Neutrophil (primary cell): ENCODE measurements at regions not wholly inside any gene's neighbourhood (a gene's known extent, or its start where the extent isn't known, plus 50 kb on each side); places are given as distances from the start of the nearest gene placed in this dataset.
"Not testable (repeated sequence)": the region's sequence is repeated elsewhere in the genome, so short reads cannot be mapped to it uniquely, and the experiment has no call there.

Experiments
- H3K27ac ChIP-seq: fragments of 200-600 bp; sonication (generic); 2 replicates; pipeline ENCODE4 v1.5.1; 2016; ENCODE audit warnings: mild to moderate bottlenecking, moderate library complexity
- H3K27me3 ChIP-seq: fragments of 200-600 bp; sonication (generic); 2 replicates; pipeline ENCODE4 v1.6.0; 2016; ENCODE audit warnings: mild to moderate bottlenecking
- H3K36me3 ChIP-seq: fragments of 200-600 bp; sonication (generic); 2 replicates; pipeline ENCODE4 v1.5.1; 2017
- H3K4me1 ChIP-seq, 2 experiments: fragments of 200-600 bp in 1 of 2; sonication (generic) in 1 of 2; 1 replicate in 1 of 2; 2 replicates in 1 of 2; pipeline versions ENCODE4 v1.5.1 to v1.6.1; 2013 to 2016; ENCODE audit warnings: low read depth in 1 of 2, low read length in 1 of 2, mild to moderate bottlenecking in 1 of 2, moderate library complexity in 1 of 2; ENCODE audit not compliant: control insufficient read depth in 1 of 2, insufficient read depth in 1 of 2
- H3K4me3 ChIP-seq, 2 experiments: fragments of 200-600 bp in 1 of 2; sonication (generic) in 1 of 2; 1 replicate in 1 of 2; 2 replicates in 1 of 2; pipeline ENCODE4 v1.5.1; 2013 to 2016; ENCODE audit warnings: low read depth in 1 of 2, low read length in 1 of 2, mild to moderate bottlenecking in 1 of 2, moderate library complexity in 1 of 2
- H3K9me3 ChIP-seq: fragments of 200-600 bp; sonication (generic); 2 replicates; pipeline ENCODE4 v1.5.1; 2016
- CTCF ChIP-seq: fragments of 200-600 bp; sonication (generic); IDR thresholded peaks from 2 replicates; pipeline ENCODE4 v1.5.1; 2016; ENCODE audit warnings: antibody characterized with exemption

- no peak overlapping the region for H3K27ac ChIP-seq
- no peaks in the 10 kb centered on the region for H3K27me3 ChIP-seq
- H3K4me1 ChIP-seq, result peaks cover 11 to 15% of the 10 kb centered on the region in 2 experiments
- no peak for TF ChIP-seq CTCF
- H3K36me3 ChIP-seq, result no peaks in the 10 kb centered on the region
- no peak overlapping the region for H3K4me3 ChIP-seq
- no peaks in the 10 kb centered on the region for H3K9me3 ChIP-seq
These were observed 176.0 kb upstream of the CRBN start for GRCh38 chr3:3355442-3355841.

- no peaks in the 10 kb centered on the region for H3K4me1 ChIP-seq
- H3K36me3 ChIP-seq, result no peaks in the 10 kb centered on the region
- H3K27me3 ChIP-seq, result no peaks in the 10 kb centered on the region
- H3K9me3 ChIP-seq, result no peaks in the 10 kb centered on the region
- H3K27ac ChIP-seq, result no peak overlapping the region
- TF ChIP-seq CTCF, result no peak
- no peak overlapping the region for H3K4me3 ChIP-seq
These were observed 173.7 kb upstream of the CRBN start for GRCh38 chr3:3353153-3353552.

- Histone ChIP-seq H3K36me3 (no peaks in the 10 kb centered on the region), H3K9me3 (no peaks in the 10 kb centered on the region), H3K27ac (no peak overlapping the region), H3K4me1 (no peaks in the 10 kb centered on the region), H3K4me3 (no peak overlapping the region), H3K27me3 (no peaks in the 10 kb centered on the region)
- no peak for TF ChIP-seq CTCF
These were observed 171.7 kb upstream of the CRBN start for GRCh38 chr3:3351226-3351625.

- H3K27ac ChIP-seq, H3K27me3 ChIP-seq, H3K9me3 ChIP-seq, H3K4me1 ChIP-seq, H3K4me3 ChIP-seq, H3K36me3 ChIP-seq: not testable (repeated sequence)
These were observed 167.6 kb upstream of the CRBN start for GRCh38 chr3:3347056-3347455.

GRCh38 chr3:3346556-3346955 lies 167.1 kb upstream of the CRBN start:
- H3K27ac ChIP-seq, result no peak overlapping the region
- H3K4me1 ChIP-seq, result no peaks in the 10 kb centered on the region
- no peak for TF ChIP-seq CTCF
- no peaks in the 10 kb centered on the region for H3K9me3 ChIP-seq
- no peak overlapping the region for H3K4me3 ChIP-seq
- no peaks in the 10 kb centered on the region for H3K27me3 ChIP-seq
- H3K36me3 ChIP-seq, result no peaks in the 10 kb centered on the region

GRCh38 chr3:3342141-3342540 lies 162.7 kb upstream of the CRBN start:
- Histone ChIP-seq H3K27me3 (no peaks in the 10 kb centered on the region), H3K36me3 (no peaks in the 10 kb centered on the region), H3K4me3 (no peak overlapping the region), H3K4me1 (no peaks in the 10 kb centered on the region), H3K9me3 (no peaks in the 10 kb centered on the region), H3K27ac (no peak overlapping the region)
- TF ChIP-seq CTCF, result no peak
